Esophagus (tissue), 2 donors: ENCODE measurements at regions not wholly inside any gene's neighbourhood (a gene's known extent, or its start where the extent isn't known, plus 50 kb on each side); places are given as distances from the start of the nearest gene placed in this dataset.

ENCODE experiments used
- H3K27ac ChIP-seq, 2 donors: one replicate each; pipeline ENCODE4 v1.5.1; 2013; ENCODE audit warnings: low read depth in 2 of 2, mild to moderate bottlenecking in 2 of 2, inconsistent platforms in 1 of 2, low read length in 1 of 2, moderate library complexity in 1 of 2
- H3K27me3 ChIP-seq, 2 donors: one replicate each; pipeline ENCODE4 v1.6.1; 2013; ENCODE audit warnings: low read length in 2 of 2, control low read depth in 1 of 2, mild to moderate bottlenecking in 1 of 2; ENCODE audit not compliant: insufficient read depth in 2 of 2, control insufficient read depth in 1 of 2
- H3K36me3 ChIP-seq, 2 donors: one replicate each; pipeline ENCODE4 v1.6.1; 2013; ENCODE audit warnings: low read length in 1 of 2; ENCODE audit not compliant: control insufficient read depth in 2 of 2, insufficient read depth in 2 of 2
- H3K4me1 ChIP-seq, 2 donors: one replicate each; pipeline ENCODE4 v1.6.1; 2013; ENCODE audit warnings: low read length in 1 of 2; ENCODE audit not compliant: control insufficient read depth in 2 of 2, insufficient read depth in 2 of 2
- H3K4me3 ChIP-seq, 2 donors: one replicate each; pipeline ENCODE4 v1.5.1; 2013; ENCODE audit warnings: low read length in 2 of 2, mild to moderate bottlenecking in 2 of 2, low read depth in 1 of 2, moderate library complexity in 1 of 2
- H3K9me3 ChIP-seq, 2 donors: one replicate each; pipeline ENCODE4 v1.6.1; 2013; ENCODE audit warnings: mild to moderate bottlenecking in 2 of 2, low read depth in 1 of 2, low read length in 1 of 2, moderate library complexity in 1 of 2; ENCODE audit not compliant: control insufficient read depth in 2 of 2, insufficient read depth in 1 of 2
- WGBS, 2 donors: extraction: QIAGEN DNeasy Blood & Tissue Kit; methylation state at CpG; one replicate each; pipeline ENCODE4 v1.1.7; 2013; 5-methylcytosine and 5-hydroxymethylcytosine counted together
- donor health status: healthy with polysubstance abuse.
- donor health status: Bipolar disorder and iron deficiency.

GRCh38 chr11:13103962-13104554 is 94.9 kb downstream of the RASSF10 start:
- Histone ChIP-seq H3K4me3 (no peak overlapping the region), H3K36me3 (peaks cover 0 to under 1% of the 10 kb centered on the region in 2 donors), H3K9me3 (no peaks in the 10 kb centered on the region), H3K27me3 (no peaks in the 10 kb centered on the region), H3K27ac (no peak overlapping the region), H3K4me1 (peaks cover 0 to 6% of the 10 kb centered on the region in 2 donors)
- WGBS, 2 donors = 42 to 72% methylated on average over 2 of the region's 2 CpGs

- H3K36me3 ChIP-seq = peaks cover 0 to 3% of the 10 kb centered on the region in 2 donors
- no peaks in the 10 kb centered on the region for H3K9me3 ChIP-seq
- WGBS, 2 donors = 49 to 52% methylated on average over 5 of the region's 5 CpGs
- H3K4me3 ChIP-seq = no peak overlapping the region
- H3K4me1 ChIP-seq = peaks cover 0 to 8% of the 10 kb centered on the region in 2 donors
- no peak overlapping the region for H3K27ac ChIP-seq
- H3K27me3 ChIP-seq = no peaks in the 10 kb centered on the region
These were observed 95.6 kb downstream of the RASSF10 start for GRCh38 chr11:13104619-13105236.

- Histone ChIP-seq H3K36me3 (peaks cover 0 to 3% of the 10 kb centered on the region in 2 donors), H3K4me1 (peaks cover 0 to 8% of the 10 kb centered on the region in 2 donors), H3K4me3 (no peak overlapping the region), H3K27me3 (no peaks in the 10 kb centered on the region), H3K27ac (no peak overlapping the region), H3K9me3 (no peaks in the 10 kb centered on the region)
- WGBS, 2 donors = 16 to 27% methylated on average over 4 of the region's 4 CpGs
These were observed 96.2 kb downstream of the RASSF10 start for GRCh38 chr11:13105237-13105844.

GRCh38 chr11:13107544-13108044 is 98.5 kb downstream of the RASSF10 start:
- Histone ChIP-seq H3K36me3 (peaks cover 0 to 3% of the 10 kb centered on the region in 2 donors), H3K27me3 (no peaks in the 10 kb centered on the region), H3K4me1 (peaks cover 0 to 8% of the 10 kb centered on the region in 2 donors), H3K9me3 (no peaks in the 10 kb centered on the region), H3K4me3 (no peak overlapping the region), H3K27ac (no peak overlapping the region)
- WGBS, 2 donors = 83 to 85% methylated on average over 5 of the region's 5 CpGs

- Histone ChIP-seq H3K27ac (peak overlapping the region; percentile 16 to 27), H3K9me3 (no peaks in the 10 kb centered on the region), H3K36me3 (peaks cover 0 to 3% of the 10 kb centered on the region in 2 donors), H3K27me3 (no peaks in the 10 kb centered on the region), H3K4me3 (no peak overlapping the region), H3K4me1 (peaks cover 0 to 8% of the 10 kb centered on the region in 2 donors)
- 40 to 63% methylated on average over 2 of the region's 2 CpGs for whole genome bisulfite sequencing, 2 donors
These were observed 99.3 kb downstream of the RASSF10 start for GRCh38 chr11:13108416-13108815.

- Histone ChIP-seq H3K4me3 (no peak overlapping the region), H3K27ac (no peak overlapping the region), H3K9me3 (no peaks in the 10 kb centered on the region), H3K4me1 (peaks cover 0 to 6% of the 10 kb centered on the region in 2 donors), H3K36me3 (peaks cover 0 to 3% of the 10 kb centered on the region in 2 donors), H3K27me3 (no peaks in the 10 kb centered on the region)
- 96% methylated on average over 1 of the region's 1 CpG for WGBS, 2 donors
These were observed 100.5 kb downstream of the RASSF10 start for GRCh38 chr11:13109616-13110015.

GRCh38 chr11:13110145-13110544 is 101.0 kb downstream of the RASSF10 start:
- no peak overlapping the region for H3K4me3 ChIP-seq
- no peaks in the 10 kb centered on the region for H3K27me3 ChIP-seq
- H3K27ac ChIP-seq = no peak overlapping the region
- peaks cover 0 to 8% of the 10 kb centered on the region in 2 donors for H3K4me1 ChIP-seq
- WGBS, 2 donors = 94 to 97% methylated on average over 1 of the region's 1 CpG
- peaks cover 0 to 3% of the 10 kb centered on the region in 2 donors for H3K36me3 ChIP-seq
- H3K9me3 ChIP-seq = no peaks in the 10 kb centered on the region

- Histone ChIP-seq H3K36me3 (peaks cover 0 to 3% of the 10 kb centered on the region in 2 donors), H3K9me3 (no peaks in the 10 kb centered on the region), H3K27ac (peak overlapping the region in 1 of 2 donors; percentile 19), H3K27me3 (no peaks in the 10 kb centered on the region), H3K4me1 (peaks cover 0 to 8% of the 10 kb centered on the region in 2 donors), H3K4me3 (no peak overlapping the region)
- 60 to 64% methylated on average over 5 of the region's 5 CpGs for WGBS, 2 donors
These were observed 102.1 kb downstream of the RASSF10 start for GRCh38 chr11:13110929-13111812.

- Histone ChIP-seq H3K4me3 (no peak overlapping the region), H3K9me3 (no peaks in the 10 kb centered on the region), H3K27me3 (no peaks in the 10 kb centered on the region), H3K4me1 (peaks cover 0 to 8% of the 10 kb centered on the region in 2 donors), H3K27ac (no peak overlapping the region), H3K36me3 (peaks cover 0 to 3% of the 10 kb centered on the region in 2 donors)
- 74 to 80% methylated on average over 6 of the region's 6 CpGs for WGBS, 2 donors
These were observed 102.7 kb downstream of the RASSF10 start for GRCh38 chr11:13111813-13112130.
